Thymus (tissue), 11 donors: ENCODE measurements at regions not wholly inside any gene's neighbourhood (a gene's known extent, or its start where the extent isn't known, plus 50 kb on each side); places are given as distances from the start of the nearest gene placed in this dataset.

Experiments used
- DNase-seq, 9 donors: peaks; one replicate each; pipeline ENCODE4 v3.0.0-alpha.2; 2013; ENCODE audit warnings: low spot score in 9 of 9, low read depth in 6 of 9, missing footprints in 1 of 9
- H3K27ac ChIP-seq, 2 donors: one replicate each; pipeline ENCODE4 v1.5.1; 2013; ENCODE audit warnings: control low read depth in 1 of 2, low read depth in 1 of 2, low read length in 1 of 2, mild to moderate bottlenecking in 1 of 2, moderate library complexity in 1 of 2
- H3K27me3 ChIP-seq, 2 donors: one replicate each; pipeline ENCODE4 v1.5.1; 2013; ENCODE audit warnings: low read length in 1 of 2; ENCODE audit not compliant: control insufficient read depth in 2 of 2, insufficient read depth in 1 of 2
- H3K36me3 ChIP-seq, 2 donors: one replicate each; pipeline ENCODE4 v1.5.1; 2013; ENCODE audit warnings: low read length in 1 of 2, mild to moderate bottlenecking in 1 of 2, moderate library complexity in 1 of 2; ENCODE audit not compliant: control insufficient read depth in 2 of 2, insufficient read depth in 2 of 2
- H3K4me1 ChIP-seq, 2 donors: one replicate each; pipeline ENCODE4 v1.5.1; 2013; ENCODE audit warnings: low read length in 2 of 2; ENCODE audit not compliant: control insufficient read depth in 2 of 2, insufficient read depth in 2 of 2
- H3K4me3 ChIP-seq, 2 donors: one replicate each; pipeline ENCODE4 v1.5.1; 2013; ENCODE audit warnings: low read length in 2 of 2, control low read depth in 1 of 2, mild to moderate bottlenecking in 1 of 2
- H3K9me3 ChIP-seq, 2 donors: one replicate each; pipeline ENCODE4 v1.5.1; 2013; ENCODE audit warnings: low read length in 1 of 2, mild to moderate bottlenecking in 1 of 2; ENCODE audit not compliant: control insufficient read depth in 2 of 2, insufficient read depth in 1 of 2
- WGBS: extraction: QIAGEN DNeasy Blood & Tissue Kit; methylation state at CpG from one replicate; pipeline ENCODE4 v1.1.7; 2013; 5-methylcytosine and 5-hydroxymethylcytosine counted together
- donor health status: healthy.

GRCh38 chr2:145100301-145100700 lies 580.4 kb upstream of the ZEB2 start:
- Histone ChIP-seq H3K27ac (no peak overlapping the region), H3K9me3 (no peaks in the 10 kb centered on the region), H3K27me3 (no peaks in the 10 kb centered on the region), H3K4me1 (no peaks in the 10 kb centered on the region), H3K36me3 (no peaks in the 10 kb centered on the region), H3K4me3 (no peak overlapping the region)
- WGBS: 98% methylated on average over 1 of the region's 1 CpG
- no peak for DNase-seq

- DNase-seq: no peak
Measured at GRCh38 chr2:145096582-145096981, 576.7 kb upstream of the ZEB2 start.

DNA sequence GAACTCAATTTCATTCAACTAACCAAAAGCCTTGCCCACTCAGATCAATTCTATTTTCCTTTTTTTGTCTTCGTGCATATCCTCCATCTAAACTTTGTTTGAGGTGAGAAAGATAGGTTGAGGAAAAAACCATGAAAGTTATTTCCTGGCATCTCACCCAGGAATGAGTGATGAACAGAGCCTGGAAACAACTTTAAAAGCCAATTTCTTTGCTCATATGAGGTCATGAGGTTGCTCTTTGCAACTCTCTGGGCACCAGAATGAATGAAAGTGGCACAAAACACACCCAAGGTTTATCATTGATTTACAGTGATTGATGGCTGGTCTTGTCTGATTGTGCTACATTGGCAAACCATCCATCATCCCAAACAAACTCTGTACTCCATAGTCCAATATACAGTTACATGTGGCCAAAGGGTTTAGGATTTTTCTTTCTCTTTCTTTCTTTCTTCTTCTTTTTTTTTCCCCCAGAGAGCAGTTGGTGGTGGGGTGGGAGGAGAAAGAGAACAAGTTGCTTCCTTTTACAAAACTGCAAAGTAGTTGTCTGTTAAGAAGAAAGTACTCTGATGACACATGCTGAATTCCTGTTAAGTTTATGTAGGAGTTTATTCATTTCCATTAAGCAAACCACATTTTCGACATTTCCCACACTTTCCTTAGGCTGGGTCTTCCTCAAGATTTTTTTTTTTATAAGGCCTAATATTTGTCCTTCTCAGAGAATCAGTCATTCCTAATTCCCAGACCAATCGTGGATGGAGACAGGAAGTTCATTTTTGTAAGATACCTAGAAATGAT lies 575.9 kb upstream of the ZEB2 start:
- H3K27ac ChIP-seq: no peak overlapping the region
- no peaks in the 10 kb centered on the region for H3K9me3 ChIP-seq
- H3K4me3 ChIP-seq: no peak overlapping the region
- 90% methylated on average over 3 of the region's 3 CpGs for WGBS
- no peaks in the 10 kb centered on the region for H3K27me3 ChIP-seq
- no peak for DNase-seq
- no peaks in the 10 kb centered on the region for H3K36me3 ChIP-seq
- no peaks in the 10 kb centered on the region for H3K4me1 ChIP-seq

More at GRCh38 chr2:145096582-145096981, 576.7 kb upstream of the ZEB2 start:
- no peaks in the 10 kb centered on the region for H3K9me3 ChIP-seq
- H3K36me3 ChIP-seq: no peaks in the 10 kb centered on the region
- H3K27ac ChIP-seq: no peak overlapping the region
- no peaks in the 10 kb centered on the region for H3K4me1 ChIP-seq
- H3K27me3 ChIP-seq: no peaks in the 10 kb centered on the region
- no peak overlapping the region for H3K4me3 ChIP-seq

- H3K27me3 ChIP-seq: no peaks in the 10 kb centered on the region
- no peaks in the 10 kb centered on the region for H3K36me3 ChIP-seq
- no peaks in the 10 kb centered on the region for H3K4me1 ChIP-seq
- no peaks in the 10 kb centered on the region for H3K9me3 ChIP-seq
- H3K4me3 ChIP-seq: no peak overlapping the region
- DNase-seq: no peak
- no peak overlapping the region for H3K27ac ChIP-seq
Measured at GRCh38 chr2:145094370-145094769, 574.5 kb upstream of the ZEB2 start.

DNA sequence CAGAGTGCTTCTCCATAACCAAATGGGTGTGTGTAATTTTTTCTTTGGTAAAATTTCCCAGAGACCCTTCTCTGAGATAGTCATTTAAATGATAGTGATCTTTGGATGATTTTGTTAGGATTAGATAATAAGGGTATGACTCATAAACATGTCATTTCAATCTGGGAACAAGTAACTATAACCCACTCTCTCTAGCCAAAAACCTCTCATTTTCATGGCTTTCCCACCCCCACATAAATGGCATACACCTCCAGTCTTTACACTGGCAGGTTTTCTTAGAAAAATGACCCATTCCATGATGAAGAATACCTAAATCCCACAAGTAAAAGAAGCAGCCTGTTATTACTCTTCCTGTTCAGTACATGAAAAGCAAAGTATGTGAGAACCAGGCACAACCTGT lies 572.0 kb upstream of the ZEB2 start:
- Histone ChIP-seq H3K9me3 (no peaks in the 10 kb centered on the region), H3K27me3 (no peaks in the 10 kb centered on the region), H3K4me1 (no peaks in the 10 kb centered on the region), H3K36me3 (no peaks in the 10 kb centered on the region), H3K27ac (no peak overlapping the region), H3K4me3 (no peak overlapping the region)
- DNase-seq: no peak

- Histone ChIP-seq H3K27ac (no peak overlapping the region), H3K9me3 (no peaks in the 10 kb centered on the region), H3K4me1 (no peaks in the 10 kb centered on the region), H3K4me3 (no peak overlapping the region), H3K27me3 (no peaks in the 10 kb centered on the region), H3K36me3 (no peaks in the 10 kb centered on the region)
- no peak for DNase-seq
- 90% methylated on average over 2 of the region's 2 CpGs for WGBS
Measured at GRCh38 chr2:145090841-145091761, 571.2 kb upstream of the ZEB2 start.

DNA sequence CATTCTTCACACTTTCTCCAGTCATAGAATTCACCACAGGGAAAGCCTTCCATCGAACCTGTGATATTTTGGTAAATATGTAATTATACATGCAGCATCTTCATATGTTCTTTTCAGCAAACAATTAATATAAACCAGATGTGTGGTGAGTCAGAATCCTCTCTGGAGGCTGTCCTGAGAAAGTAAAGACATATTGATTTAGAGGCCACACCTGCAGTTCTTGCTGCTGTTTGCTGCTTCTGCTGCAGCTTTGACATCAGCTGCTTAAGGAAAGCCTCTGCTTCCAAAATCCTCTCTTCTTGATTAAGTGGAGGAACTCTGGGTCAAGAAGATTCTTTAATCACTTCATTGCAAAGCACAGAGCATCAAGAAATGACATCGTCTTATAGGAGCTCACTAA lies 568.8 kb upstream of the ZEB2 start:
- no peak overlapping the region for H3K27ac ChIP-seq
- 97% methylated on average over 2 of the region's 2 CpGs for WGBS
- no peaks in the 10 kb centered on the region for H3K36me3 ChIP-seq
- no peak for DNase-seq
- H3K4me1 ChIP-seq: no peaks in the 10 kb centered on the region
- H3K4me3 ChIP-seq: no peak overlapping the region
- H3K27me3 ChIP-seq: no peaks in the 10 kb centered on the region
- no peaks in the 10 kb centered on the region for H3K9me3 ChIP-seq

DNA sequence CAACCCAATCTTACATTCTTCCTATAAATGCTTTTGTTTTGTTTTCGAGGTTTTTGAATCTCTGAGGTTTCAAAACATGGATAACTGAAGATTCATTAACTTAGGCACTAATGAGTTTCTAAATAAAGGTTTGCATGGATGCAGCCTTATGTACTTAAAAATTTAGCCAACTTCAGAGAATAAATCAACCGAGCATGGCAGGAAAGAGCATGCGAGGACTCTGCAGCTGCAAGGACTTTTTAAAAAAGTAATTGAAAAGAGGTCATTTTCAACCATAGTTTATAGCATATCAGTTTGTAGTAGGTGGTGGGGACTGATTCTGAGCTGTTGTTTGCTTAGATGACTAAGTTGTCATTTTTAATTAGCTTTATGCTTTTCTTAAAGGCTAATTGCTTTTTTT lies 567.0 kb upstream of the ZEB2 start:
- 93% methylated on average over 3 of the region's 3 CpGs for WGBS
- no peaks in the 10 kb centered on the region for H3K9me3 ChIP-seq
- no peak for DNase-seq
- H3K36me3 ChIP-seq: no peaks in the 10 kb centered on the region
- no peak overlapping the region for H3K4me3 ChIP-seq
- no peaks in the 10 kb centered on the region for H3K27me3 ChIP-seq
- no peaks in the 10 kb centered on the region for H3K4me1 ChIP-seq
- H3K27ac ChIP-seq: no peak overlapping the region

DNA sequence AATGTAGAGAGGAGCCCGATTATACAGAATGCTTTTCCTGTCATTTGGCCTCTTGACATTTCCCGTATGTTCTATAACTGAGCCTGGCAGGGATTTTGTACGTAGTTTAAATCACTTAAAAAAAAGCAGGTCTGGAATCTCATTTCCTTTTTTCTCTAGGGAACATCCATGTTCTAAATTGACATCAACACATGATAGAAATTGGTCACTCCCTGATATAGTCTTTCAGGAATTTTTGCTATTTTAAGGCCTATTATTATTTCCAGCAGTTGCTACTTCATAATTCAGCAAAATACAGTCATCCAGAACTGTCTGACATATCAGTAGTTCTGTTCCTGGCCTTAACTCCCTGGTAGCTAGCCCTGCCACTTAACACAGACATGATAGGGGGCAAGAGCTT lies 565.7 kb upstream of the ZEB2 start:
- WGBS: 97% methylated on average over 3 of the region's 3 CpGs
- no peaks in the 10 kb centered on the region for H3K4me1 ChIP-seq
- no peak for DNase-seq
- no peaks in the 10 kb centered on the region for H3K27me3 ChIP-seq
- no peak overlapping the region for H3K4me3 ChIP-seq
- H3K36me3 ChIP-seq: no peaks in the 10 kb centered on the region
- H3K9me3 ChIP-seq: no peaks in the 10 kb centered on the region
- H3K27ac ChIP-seq: no peak overlapping the region
